GM12872 (cell line): ENCODE measurements at regions not wholly inside any gene's neighbourhood (a gene's known extent, or its start where the extent isn't known, plus 50 kb on each side); places are given as distances from the start of the nearest gene placed in this dataset.

Experiments used
- TF ChIP-seq, protein P1 (sequence below): IDR thresholded peaks from 3 replicates; pipeline ENCODE4 v1.5.1; 2011; ENCODE audit warnings: low read depth, mild to moderate bottlenecking, low read length, moderate library complexity; ENCODE audit not compliant: insufficient read depth

- TF ChIP-seq, protein P1, sequence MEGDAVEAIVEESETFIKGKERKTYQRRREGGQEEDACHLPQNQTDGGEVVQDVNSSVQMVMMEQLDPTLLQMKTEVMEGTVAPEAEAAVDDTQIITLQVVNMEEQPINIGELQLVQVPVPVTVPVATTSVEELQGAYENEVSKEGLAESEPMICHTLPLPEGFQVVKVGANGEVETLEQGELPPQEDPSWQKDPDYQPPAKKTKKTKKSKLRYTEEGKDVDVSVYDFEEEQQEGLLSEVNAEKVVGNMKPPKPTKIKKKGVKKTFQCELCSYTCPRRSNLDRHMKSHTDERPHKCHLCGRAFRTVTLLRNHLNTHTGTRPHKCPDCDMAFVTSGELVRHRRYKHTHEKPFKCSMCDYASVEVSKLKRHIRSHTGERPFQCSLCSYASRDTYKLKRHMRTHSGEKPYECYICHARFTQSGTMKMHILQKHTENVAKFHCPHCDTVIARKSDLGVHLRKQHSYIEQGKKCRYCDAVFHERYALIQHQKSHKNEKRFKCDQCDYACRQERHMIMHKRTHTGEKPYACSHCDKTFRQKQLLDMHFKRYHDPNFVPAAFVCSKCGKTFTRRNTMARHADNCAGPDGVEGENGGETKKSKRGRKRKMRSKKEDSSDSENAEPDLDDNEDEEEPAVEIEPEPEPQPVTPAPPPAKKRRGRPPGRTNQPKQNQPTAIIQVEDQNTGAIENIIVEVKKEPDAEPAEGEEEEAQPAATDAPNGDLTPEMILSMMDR = no peak
These were observed 1372.7 kb downstream of the AACS start for GRCh38 chr12:126437934-126438333.

GRCh38 chr12:126443977-126444376 is 1378.7 kb downstream of the AACS start:
- TF ChIP-seq, protein P1 = no peak

- TF ChIP-seq, protein P1 = no peak
These were observed 1382.1 kb downstream of the AACS start for GRCh38 chr12:126447346-126447745.

DNA sequence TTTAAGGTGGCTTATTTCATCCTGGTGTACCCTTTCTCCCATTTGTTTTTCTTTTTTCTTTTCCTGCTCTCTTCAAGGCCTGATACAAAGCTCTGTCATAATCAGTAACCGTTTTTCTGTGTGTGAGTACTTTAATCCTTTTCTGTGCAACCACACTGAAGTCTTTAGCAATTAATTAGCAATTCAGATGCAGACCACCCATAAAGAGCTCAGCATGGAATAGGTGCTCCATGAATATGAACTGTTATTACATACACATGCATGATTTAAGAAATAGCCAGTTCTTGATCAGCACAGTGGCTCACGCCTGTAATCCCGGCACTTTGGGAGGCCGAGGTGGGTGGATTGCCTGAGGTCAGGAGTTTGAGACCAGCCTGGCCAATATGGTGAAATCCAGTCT is 1386.6 kb downstream of the AACS start:
- TF ChIP-seq, protein P1 = no peak

DNA sequence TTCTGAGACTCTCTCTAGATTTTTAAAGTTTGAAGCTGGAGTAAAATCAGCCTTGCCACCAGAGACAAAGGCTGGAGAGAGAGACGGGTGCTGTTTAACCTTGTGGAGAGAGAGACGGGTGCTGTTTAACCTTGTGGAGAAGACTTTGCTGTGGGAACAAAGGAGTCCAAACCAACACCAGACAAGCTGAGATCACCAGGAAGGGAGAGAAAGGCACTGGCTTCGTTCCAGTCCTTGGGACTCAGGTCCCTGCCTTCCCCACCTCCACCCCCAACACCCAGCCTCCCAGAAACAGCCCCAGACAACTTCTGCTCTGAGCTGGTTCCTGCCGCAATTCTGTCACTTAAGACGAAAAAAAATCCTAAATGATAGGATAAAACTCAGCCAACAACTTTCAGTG is 1389.3 kb downstream of the AACS start:
- TF ChIP-seq, protein P1 = no peak

DNA sequence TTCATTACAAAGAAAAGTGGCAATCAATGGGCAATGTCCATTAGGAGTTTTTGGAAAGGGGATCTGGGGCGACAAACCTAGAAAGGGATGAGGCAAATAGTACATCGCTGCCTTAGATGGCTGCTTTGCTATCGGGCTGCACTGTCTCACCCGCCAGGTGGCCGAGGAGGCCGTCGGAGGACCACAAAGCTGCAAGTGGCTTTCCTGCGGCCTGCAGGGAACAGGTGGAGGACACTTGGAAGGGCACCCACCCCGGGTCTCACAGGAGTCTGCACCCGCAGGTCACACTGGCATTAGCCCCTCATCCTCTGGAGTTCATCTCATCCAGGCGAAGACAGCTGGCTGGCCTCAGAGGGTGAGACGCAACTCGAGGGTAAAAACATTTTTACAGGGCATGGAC is 1392.5 kb downstream of the AACS start:
- TF ChIP-seq, protein P1 = no peak

DNA sequence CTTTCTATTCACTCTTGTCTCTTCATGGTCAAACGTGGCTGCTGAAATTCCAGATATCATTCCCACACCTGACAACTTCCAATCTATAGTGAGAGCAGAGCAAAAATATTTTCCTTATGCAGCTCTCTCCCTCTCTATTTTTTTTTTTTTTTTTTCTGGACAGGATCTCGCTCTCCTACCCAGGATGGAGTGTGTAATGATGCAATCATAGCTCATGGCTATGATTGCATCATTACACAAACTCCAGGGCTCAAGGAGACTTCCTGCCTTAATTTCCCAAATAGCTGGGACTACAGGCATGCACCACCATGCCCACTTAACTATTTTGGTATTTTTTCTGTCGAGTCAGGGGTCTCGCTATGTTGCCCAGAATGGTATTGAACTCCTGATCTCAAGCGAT is 1398.9 kb downstream of the AACS start:
- TF ChIP-seq, protein P1 = no peak

GRCh38 chr12:126469211-126469610 is 1404.0 kb downstream of the AACS start:
- TF ChIP-seq, protein P1 = no peak
